T-cell (primary cell): ENCODE measurements at regions not wholly inside any gene's neighbourhood (a gene's known extent, or its start where the extent isn't known, plus 50 kb on each side); places are given as distances from the start of the nearest gene placed in this dataset.

Source experiments
- ATAC-seq, 4 experiments: fragments of 200-7000 bp in 3 of 4; fragments of 150-1000 bp in 1 of 4; cut with Tn5 transposase; replicated peaks in 1 of 4; 1 replicate in 3 of 4; 2 replicates in 1 of 4; pipeline ENCODE4 v1.10.0; 2021; ENCODE audit warnings: moderate library complexity in 3 of 4, mild to moderate bottlenecking in 2 of 4, moderate number of reproducible peaks in 1 of 4
- CTCF ChIA-PET, 2 donors: fragments of 300-600 bp; sonication (Branson Sonifier 250); formaldehyde crosslinking; loops; one replicate each; lab custom pipeline; 2022; ENCODE audit warnings: antibody characterized with exemption in 2 of 2; lab: Charles Lee
- POLR2A ChIA-PET, 2 donors: fragments of 300-600 bp; sonication (Branson Sonifier 250); formaldehyde crosslinking; loops; one replicate each; lab custom pipeline; 2022; ENCODE audit warnings: antibody characterized with exemption in 2 of 2; lab: Charles Lee
- DNase-seq, 35 experiments: peaks; one replicate each; pipeline versions ENCODE4 v3.0.0 to v3.0.0-alpha.2; 2013 to 2023
- H3K27ac ChIP-seq: one replicate; pipeline ENCODE4 v1.5.1; 2013; ENCODE audit warnings: low read length
- H3K27me3 ChIP-seq, 2 experiments: replicated peaks in 1 of 2; 1 replicate in 1 of 2; 2 replicates in 1 of 2; pipeline versions ENCODE4 v1.6.1 to v1.7.0; 2013; ENCODE audit warnings: low read length in 1 of 2, mixed read lengths in 1 of 2; ENCODE audit not compliant: control insufficient read depth in 2 of 2, insufficient read depth in 2 of 2; ENCODE audit errors: extremely low read depth in 1 of 2
- H3K36me3 ChIP-seq, 2 donors: 1 replicate in 1 of 2; 2 replicates in 1 of 2; pipeline versions ENCODE4 v1.6.1 to v1.7.0; 2013; ENCODE audit warnings: low read length in 1 of 2; ENCODE audit not compliant: control insufficient read depth in 2 of 2, insufficient read depth in 1 of 2; ENCODE audit errors: extremely low read depth in 1 of 2
- H3K4me1 ChIP-seq, 2 experiments: 1 replicate in 1 of 2; 2 replicates in 1 of 2; pipeline versions ENCODE4 v1.6.1 to v1.7.0; 2013; ENCODE audit warnings: low read length in 2 of 2, mixed read lengths in 1 of 2; ENCODE audit not compliant: insufficient read depth in 2 of 2, control insufficient read depth in 1 of 2; ENCODE audit errors: extremely low read depth in 1 of 2
- H3K4me3 ChIP-seq, 2 donors: 1 replicate in 1 of 2; 2 replicates in 1 of 2; pipeline versions ENCODE4 v1.5.1 to v1.7.0; 2013; ENCODE audit warnings: mild to moderate bottlenecking in 2 of 2, low read length in 1 of 2, moderate library complexity in 1 of 2; ENCODE audit not compliant: control insufficient read depth in 1 of 2; ENCODE audit errors: extremely low read depth in 1 of 2
- H3K9me3 ChIP-seq: 2 replicates; pipeline ENCODE4 v1.7.0; 2013
- H3K27ac Mint-ChIP-seq, 2 donors: one replicate each; pipeline ENCODE4 v1.8.0; 2020 to 2021; ENCODE audit warnings: mild to moderate bottlenecking in 2 of 2, mixed read lengths in 2 of 2
- H3K27me3 Mint-ChIP-seq, 2 donors: one replicate each; pipeline ENCODE4 v1.8.0; 2021 to 2022; ENCODE audit warnings: mixed read lengths in 2 of 2
- H3K36me3 Mint-ChIP-seq: one replicate; pipeline ENCODE4 v1.8.0; 2021; ENCODE audit warnings: mixed read lengths
- H3K4me1 Mint-ChIP-seq, 3 donors: one replicate each; pipeline ENCODE4 v1.8.0; 2020 to 2022; ENCODE audit warnings: mixed read lengths in 3 of 3, mild to moderate bottlenecking in 1 of 3
- H3K4me3 Mint-ChIP-seq, 3 donors: one replicate each; pipeline ENCODE4 v1.8.0; 2020 to 2022; ENCODE audit warnings: mild to moderate bottlenecking in 3 of 3, mixed read lengths in 3 of 3, moderate library complexity in 3 of 3
- H3K9me3 Mint-ChIP-seq, 3 donors: one replicate each; pipeline ENCODE4 v1.8.0; 2020 to 2022; ENCODE audit warnings: mixed read lengths in 3 of 3
- WGBS: methylation state at CpG from one replicate; pipeline ENCODE4 v1.1.5; 2013; ENCODE audit warnings: missing lambda C conversion rate; ENCODE audit not compliant: insufficient coverage; 5-methylcytosine and 5-hydroxymethylcytosine counted together

- Mint-ChIP-seq H3K4me3 (no peak overlapping the region), H3K27me3 (peaks cover 0 to 10% of the 10 kb centered on the region in 2 donors), H3K27ac (no peak overlapping the region), H3K4me1 (no peaks in the 10 kb centered on the region), H3K9me3 (no peaks in the 10 kb centered on the region), H3K36me3 (no peaks in the 10 kb centered on the region)
- WGBS: 50% methylated on average over 1 of the region's 6 CpGs
- H3K4me3 ChIP-seq: no peak overlapping the region
- peaks cover 0 to 2% of the 10 kb centered on the region in 2 experiments for H3K27me3 ChIP-seq
- ATAC-seq: no peak
- H3K9me3 ChIP-seq: no peaks in the 10 kb centered on the region
- H3K27ac ChIP-seq: no peak overlapping the region
- POLR2A ChIA-PET: no interaction called here
- DNase-seq: no peak
- CTCF ChIA-PET: interaction anchor here in 1 of 2 donors (0.7 kb wide), 1 partner anchor 578 kb away, joined by 6 read pairs; no protein-coding TSS in a partner anchor
- H3K36me3 ChIP-seq: no peaks in the 10 kb centered on the region
- H3K4me1 ChIP-seq: no peaks in the 10 kb centered on the region
Observed at GRCh38 chr2:226483745-226484619, 315.6 kb downstream of the IRS1 start.

GRCh38 chr2:226483143-226483542, 316.5 kb downstream of the IRS1 start:
- H3K4me3 Mint-ChIP-seq: no peak overlapping the region
- H3K4me1 Mint-ChIP-seq: no peaks in the 10 kb centered on the region
- no peak overlapping the region for H3K27ac ChIP-seq
- H3K36me3 ChIP-seq: no peaks in the 10 kb centered on the region
- H3K9me3 Mint-ChIP-seq: no peaks in the 10 kb centered on the region
- H3K27me3 ChIP-seq: peaks cover 0 to 2% of the 10 kb centered on the region in 2 experiments
- H3K36me3 Mint-ChIP-seq: no peaks in the 10 kb centered on the region
- 66% methylated on average over 4 of the region's 5 CpGs for WGBS
- no peak for DNase-seq
- H3K9me3 ChIP-seq: no peaks in the 10 kb centered on the region
- peaks cover 0 to 14% of the 10 kb centered on the region in 2 donors for H3K27me3 Mint-ChIP-seq
- ChIA-PET CTCF (no interaction called here), POLR2A (no interaction called here)
- ATAC-seq: no peak
- H3K4me1 ChIP-seq: no peaks in the 10 kb centered on the region
- no peak overlapping the region for H3K4me3 ChIP-seq
- H3K27ac Mint-ChIP-seq: no peak overlapping the region

- Mint-ChIP-seq H3K9me3 (no peaks in the 10 kb centered on the region), H3K27me3 (peaks cover 0 to 12% of the 10 kb centered on the region in 2 donors), H3K27ac (no peak overlapping the region), H3K36me3 (no peaks in the 10 kb centered on the region), H3K4me1 (no peaks in the 10 kb centered on the region), H3K4me3 (no peak overlapping the region)
- H3K4me3 ChIP-seq: no peak overlapping the region
- H3K9me3 ChIP-seq: no peaks in the 10 kb centered on the region
- H3K36me3 ChIP-seq: no peaks in the 10 kb centered on the region
- WGBS: 66% methylated on average over 5 of the region's 8 CpGs
- ChIA-PET CTCF (no interaction called here), POLR2A (interaction anchor here in 1 of 2 donors (0.8 kb wide), 1 partner anchor 104 kb away, joined by 6 read pairs; no protein-coding TSS in a partner anchor)
- H3K27me3 ChIP-seq: peaks cover 0 to 2% of the 10 kb centered on the region in 2 experiments
- ATAC-seq (no peak), DNase-seq (no peak)
- no peak overlapping the region for H3K27ac ChIP-seq
- H3K4me1 ChIP-seq: no peaks in the 10 kb centered on the region
Observed at GRCh38 chr2:226478109-226478809, 321.4 kb downstream of the IRS1 start.

- H3K4me1 ChIP-seq: no peaks in the 10 kb centered on the region
- no peak overlapping the region for H3K4me3 ChIP-seq
- WGBS: 92% methylated on average over 4 of the region's 10 CpGs
- ATAC-seq: no peak
- POLR2A ChIA-PET: interaction anchor here in 1 of 2 donors (0.8 kb wide), 1 partner anchor 104 kb away, joined by 6 read pairs; no protein-coding TSS in a partner anchor
- H3K36me3 ChIP-seq: no peaks in the 10 kb centered on the region
- Mint-ChIP-seq H3K36me3 (no peaks in the 10 kb centered on the region), H3K27me3 (peaks cover 0 to 12% of the 10 kb centered on the region in 2 donors), H3K27ac (no peak overlapping the region), H3K9me3 (no peaks in the 10 kb centered on the region), H3K4me1 (no peaks in the 10 kb centered on the region), H3K4me3 (no peak overlapping the region)
- H3K27me3 ChIP-seq: no peaks in the 10 kb centered on the region
- CTCF ChIA-PET: no interaction called here
- no peaks in the 10 kb centered on the region for H3K9me3 ChIP-seq
- H3K27ac ChIP-seq: no peak overlapping the region
- no peak for DNase-seq
Observed at GRCh38 chr2:226477221-226478108, 322.2 kb downstream of the IRS1 start.

- WGBS: 100% methylated on average over 1 of the region's 2 CpGs
- Mint-ChIP-seq H3K27ac (no peak overlapping the region), H3K36me3 (no peaks in the 10 kb centered on the region), H3K27me3 (peaks cover 0 to 12% of the 10 kb centered on the region in 2 donors), H3K9me3 (no peaks in the 10 kb centered on the region), H3K4me3 (no peak overlapping the region), H3K4me1 (no peaks in the 10 kb centered on the region)
- Histone ChIP-seq H3K27ac (no peak overlapping the region), H3K4me3 (no peak overlapping the region), H3K27me3 (no peaks in the 10 kb centered on the region), H3K9me3 (no peaks in the 10 kb centered on the region), H3K36me3 (no peaks in the 10 kb centered on the region), H3K4me1 (no peaks in the 10 kb centered on the region)
- POLR2A ChIA-PET: no interaction called here
- DNase-seq: no peak
- no peak for ATAC-seq
- CTCF ChIA-PET: no interaction called here
Observed at GRCh38 chr2:226475650-226476049, 324.0 kb downstream of the IRS1 start.

GRCh38 chr2:226474131-226474530, 325.5 kb downstream of the IRS1 start:
- H3K27me3 ChIP-seq: no peaks in the 10 kb centered on the region
- H3K36me3 ChIP-seq: no peaks in the 10 kb centered on the region
- H3K4me1 Mint-ChIP-seq: no peaks in the 10 kb centered on the region
- ChIA-PET CTCF (no interaction called here), POLR2A (no interaction called here)
- H3K9me3 Mint-ChIP-seq: no peaks in the 10 kb centered on the region
- no peak overlapping the region for H3K4me3 Mint-ChIP-seq
- H3K9me3 ChIP-seq: no peaks in the 10 kb centered on the region
- H3K4me3 ChIP-seq: no peak overlapping the region
- no peaks in the 10 kb centered on the region for H3K4me1 ChIP-seq
- no peak overlapping the region for H3K27ac Mint-ChIP-seq
- no peak overlapping the region for H3K27ac ChIP-seq
- DNase-seq (no peak), ATAC-seq (no peak)
- peaks cover 0 to 12% of the 10 kb centered on the region in 2 donors for H3K27me3 Mint-ChIP-seq
- H3K36me3 Mint-ChIP-seq: no peaks in the 10 kb centered on the region
